Caco-2 (cell line): ENCODE measurements at regions not wholly inside any gene's neighbourhood (a gene's known extent, or its start where the extent isn't known, plus 50 kb on each side); places are given as distances from the start of the nearest gene placed in this dataset.

Experiments used
- BruUV-seq: library from RNA; stranded (reverse); fragments of 400-500 nt; replicated peaks from 2 replicates; lab custom pipeline; 2021; lab: Mats Ljungman, UMichigan
- CTCF ChIA-PET: fragments of 300-600 bp; sonication (Branson Sonifier 250); formaldehyde crosslinking; loops from one replicate; lab custom pipeline; 2022; ENCODE audit warnings: antibody characterized with exemption; lab: Charles Lee
- POLR2A ChIA-PET: fragments of 300-600 bp; sonication (Branson Sonifier 250); formaldehyde crosslinking; loops from one replicate; lab custom pipeline; 2022; ENCODE audit warnings: antibody characterized with exemption; lab: Charles Lee
- DNase-seq, 2 experiments: peaks; one replicate each; pipeline versions ENCODE4 v3.0.0 to v3.0.0-alpha.2; 2020 to 2022
- H3K27me3 ChIP-seq: replicated peaks from 2 replicates; pipeline ENCODE4 v1.6.0; 2011; ENCODE audit warnings: low read length; ENCODE audit not compliant: control insufficient read depth, insufficient read depth
- H3K36me3 ChIP-seq: 2 replicates; pipeline ENCODE4 v1.5.1; 2011; ENCODE audit warnings: low read length; ENCODE audit not compliant: control insufficient read depth, insufficient read depth
- H3K4me1 ChIP-seq: fragments of 250-450 bp; sonication (Bioruptor Pico); 2 replicates; pipeline ENCODE4 v1.5.1; 2020; ENCODE audit warnings: mild to moderate bottlenecking
- H3K4me3 ChIP-seq: 2 replicates; pipeline ENCODE4 v1.5.1; 2011; ENCODE audit warnings: low read depth, mild to moderate bottlenecking, control low read depth, low read length
- H3K9me3 ChIP-seq: fragments of 250-450 bp; sonication (Bioruptor Pico); 2 replicates; pipeline ENCODE4 v1.5.1; 2020; ENCODE audit warnings: mild to moderate bottlenecking, moderate library complexity
- H3K27ac Mint-ChIP-seq: one replicate; pipeline ENCODE4 v1.8.0; 2022; ENCODE audit warnings: mixed read lengths; ENCODE audit not compliant: unreplicated experiment
- H3K27me3 Mint-ChIP-seq: one replicate; pipeline ENCODE4 v1.8.0; 2022; ENCODE audit warnings: mixed read lengths; ENCODE audit not compliant: insufficient read depth, unreplicated experiment
- H3K36me3 Mint-ChIP-seq: one replicate; pipeline ENCODE4 v1.8.0; 2022; ENCODE audit warnings: mild to moderate bottlenecking, mixed read lengths; ENCODE audit not compliant: insufficient read depth, unreplicated experiment
- H3K4me1 Mint-ChIP-seq: one replicate; pipeline ENCODE4 v1.8.0; 2022; ENCODE audit warnings: low read depth, mixed read lengths; ENCODE audit not compliant: unreplicated experiment
- H3K4me3 Mint-ChIP-seq: one replicate; pipeline ENCODE4 v1.8.0; 2022; ENCODE audit warnings: mild to moderate bottlenecking, moderate library complexity, mixed read lengths; ENCODE audit not compliant: unreplicated experiment
- H3K9me3 Mint-ChIP-seq: one replicate; pipeline ENCODE4 v1.8.0; 2022; ENCODE audit warnings: mixed read lengths; ENCODE audit not compliant: unreplicated experiment
- intact Hi-C: fragments of 100-400 bp; cut with micrococcal nuclease; formaldehyde crosslinking; loops from one replicate; pipeline ENCODE4 v1.10.0; 2022; ENCODE audit not compliant: unreplicated experiment
- TF ChIP-seq, protein P1 (sequence below), 2 experiments: fragments of 200-600 bp in 1 of 2; IDR thresholded peaks; 1 replicate in 1 of 2; 2 replicates in 1 of 2; pipeline versions ENCODE4 v1.5.1 to v1.8.0; 2011 to 2022; ENCODE audit warnings: antibody characterized with exemption in 1 of 2, control low read depth in 1 of 2, inconsistent platforms in 1 of 2, low read depth in 1 of 2, low read length in 1 of 2, mild to moderate bottlenecking in 1 of 2, moderate library complexity in 1 of 2; ENCODE audit not compliant: insufficient read depth in 1 of 2, severe bottlenecking in 1 of 2, unreplicated experiment in 1 of 2

- Histone ChIP-seq H3K9me3 (0 out of 2 replicates have a peak, but pooled peaks cover 7% of the 10 kb centered on the region), H3K4me1 (no peaks in the 10 kb centered on the region), H3K27me3 (no peaks in the 10 kb centered on the region), H3K36me3 (no peaks in the 10 kb centered on the region), H3K4me3 (no peak overlapping the region)
- BruUV-seq, result no TSS peak
- DNase-seq, result no peak
- intact Hi-C loops, result no loop called here
- ChIA-PET CTCF (no interaction called here), POLR2A (no interaction called here)
- Mint-ChIP-seq H3K27me3 (no peaks in the 10 kb centered on the region), H3K36me3 (no peaks in the 10 kb centered on the region), H3K27ac (no peak overlapping the region), H3K4me1 (peaks cover 9% of the 10 kb centered on the region), H3K4me3 (no peak overlapping the region), H3K9me3 (no peaks in the 10 kb centered on the region)
- TF ChIP-seq, protein P1, sequence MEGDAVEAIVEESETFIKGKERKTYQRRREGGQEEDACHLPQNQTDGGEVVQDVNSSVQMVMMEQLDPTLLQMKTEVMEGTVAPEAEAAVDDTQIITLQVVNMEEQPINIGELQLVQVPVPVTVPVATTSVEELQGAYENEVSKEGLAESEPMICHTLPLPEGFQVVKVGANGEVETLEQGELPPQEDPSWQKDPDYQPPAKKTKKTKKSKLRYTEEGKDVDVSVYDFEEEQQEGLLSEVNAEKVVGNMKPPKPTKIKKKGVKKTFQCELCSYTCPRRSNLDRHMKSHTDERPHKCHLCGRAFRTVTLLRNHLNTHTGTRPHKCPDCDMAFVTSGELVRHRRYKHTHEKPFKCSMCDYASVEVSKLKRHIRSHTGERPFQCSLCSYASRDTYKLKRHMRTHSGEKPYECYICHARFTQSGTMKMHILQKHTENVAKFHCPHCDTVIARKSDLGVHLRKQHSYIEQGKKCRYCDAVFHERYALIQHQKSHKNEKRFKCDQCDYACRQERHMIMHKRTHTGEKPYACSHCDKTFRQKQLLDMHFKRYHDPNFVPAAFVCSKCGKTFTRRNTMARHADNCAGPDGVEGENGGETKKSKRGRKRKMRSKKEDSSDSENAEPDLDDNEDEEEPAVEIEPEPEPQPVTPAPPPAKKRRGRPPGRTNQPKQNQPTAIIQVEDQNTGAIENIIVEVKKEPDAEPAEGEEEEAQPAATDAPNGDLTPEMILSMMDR (IDR thresholded peaks at IDR 0.05; ENCODE audit: insufficient read depth in 1 of 2, low read depth in 1 of 2, low read length in 1 of 2, severe bottlenecking in 1 of 2, unreplicated experiment in 1 of 2), result no peak
Measured at GRCh38 chr1:215377746-215378145, 189.4 kb upstream of the KCTD3 start.

DNA sequence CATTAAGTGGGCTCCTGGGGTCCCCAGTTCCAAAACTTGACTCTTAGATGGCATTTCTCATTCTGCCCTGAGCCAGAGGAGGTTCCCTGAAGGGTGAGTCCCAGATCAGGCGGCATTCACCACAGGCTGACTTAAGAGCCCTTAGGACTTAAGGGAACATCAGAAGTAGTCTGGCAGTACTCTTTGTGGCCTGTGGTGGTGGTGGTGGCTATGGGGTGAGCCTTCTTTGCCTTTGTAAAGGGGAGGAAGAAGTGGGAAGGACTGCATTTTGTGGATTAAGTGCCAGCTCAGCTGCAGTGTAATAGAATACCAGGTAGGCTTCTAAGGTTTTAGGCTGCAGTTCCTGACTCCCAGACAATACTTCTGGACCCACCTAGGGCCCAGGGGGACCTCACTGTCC lies 186.5 kb upstream of the KCTD3 start:
- H3K36me3 Mint-ChIP-seq, result no peaks in the 10 kb centered on the region
- Histone ChIP-seq H3K9me3 (peaks cover 7% of the 10 kb centered on the region; the same call in 1 of the 2 replicates), H3K4me1 (no peaks in the 10 kb centered on the region), H3K27me3 (no peaks in the 10 kb centered on the region), H3K4me3 (no peak overlapping the region), H3K36me3 (no peaks in the 10 kb centered on the region)
- CTCF ChIA-PET, result no interaction called here
- BruUV-seq, result no TSS peak
- POLR2A ChIA-PET, result no interaction called here
- H3K4me1 Mint-ChIP-seq, result peaks cover 9% of the 10 kb centered on the region
- TF ChIP-seq, protein P1 (IDR thresholded peaks at IDR 0.05; ENCODE audit: insufficient read depth in 1 of 2, low read depth in 1 of 2, low read length in 1 of 2, severe bottlenecking in 1 of 2, unreplicated experiment in 1 of 2), result no peak
- intact Hi-C loops, result no loop called here
- DNase-seq, result no peak
- H3K27ac Mint-ChIP-seq, result no peak overlapping the region
- H3K4me3 Mint-ChIP-seq, result no peak overlapping the region
- no peaks in the 10 kb centered on the region for H3K9me3 Mint-ChIP-seq
- no peaks in the 10 kb centered on the region for H3K27me3 Mint-ChIP-seq

GRCh38 chr1:215393476-215393875 lies 173.6 kb upstream of the KCTD3 start:
- H3K4me1 ChIP-seq, result no peaks in the 10 kb centered on the region
- TF ChIP-seq, protein P1 (IDR thresholded peaks at IDR 0.05; ENCODE audit: insufficient read depth in 1 of 2, low read depth in 1 of 2, low read length in 1 of 2, severe bottlenecking in 1 of 2, unreplicated experiment in 1 of 2), result no peak
- no peak overlapping the region for H3K4me3 ChIP-seq
- intact Hi-C loops, result no loop called here
- no peaks in the 10 kb centered on the region for H3K9me3 ChIP-seq
- ChIA-PET CTCF (no interaction called here), POLR2A (no interaction called here)
- no peaks in the 10 kb centered on the region for H3K4me1 Mint-ChIP-seq
- no peaks in the 10 kb centered on the region for H3K36me3 Mint-ChIP-seq
- H3K27ac Mint-ChIP-seq, result no peak overlapping the region
- no peak for DNase-seq
- peaks cover 6% of the 10 kb centered on the region for H3K27me3 Mint-ChIP-seq
- H3K27me3 ChIP-seq, result no peaks in the 10 kb centered on the region
- H3K36me3 ChIP-seq, result no peaks in the 10 kb centered on the region
- no peaks in the 10 kb centered on the region for H3K9me3 Mint-ChIP-seq
- H3K4me3 Mint-ChIP-seq, result no peak overlapping the region
- BruUV-seq, result no TSS peak
